Transverse colon (tissue), 4 donors: ENCODE measurements at regions not wholly inside any gene's neighbourhood (a gene's known extent, or its start where the extent isn't known, plus 50 kb on each side); places are given as distances from the start of the nearest gene placed in this dataset.

Experiments used
- POLR2A ChIP-seq: fragments of 450-650 bp; IDR thresholded peaks from one replicate; pipeline ENCODE4 v1.6.1; 2016; ENCODE audit warnings: antibody characterized with exemption, mild to moderate bottlenecking, moderate library complexity
- POLR2AphosphoS5 ChIP-seq, 3 donors: sonication (generic); formaldehyde crosslinking; IDR thresholded peaks; one replicate each; pipeline ENCODE4 v1.6.1; 2016; ENCODE audit warnings: antibody characterized with exemption in 3 of 3
- TF ChIP-seq, protein P1 (sequence below), 5 experiments: fragments of 200-600 bp in 3 of 5; fragments of 450-650 bp in 2 of 5; sonication (generic) in 3 of 5; IDR thresholded peaks; 1 replicate in 2 of 5; 2 replicates in 3 of 5; pipeline ENCODE4 v1.5.1; 2016 to 2017; ENCODE audit warnings: antibody characterized with exemption in 5 of 5, inconsistent platforms in 3 of 5, mild to moderate bottlenecking in 2 of 5, moderate library complexity in 1 of 5

DNA sequence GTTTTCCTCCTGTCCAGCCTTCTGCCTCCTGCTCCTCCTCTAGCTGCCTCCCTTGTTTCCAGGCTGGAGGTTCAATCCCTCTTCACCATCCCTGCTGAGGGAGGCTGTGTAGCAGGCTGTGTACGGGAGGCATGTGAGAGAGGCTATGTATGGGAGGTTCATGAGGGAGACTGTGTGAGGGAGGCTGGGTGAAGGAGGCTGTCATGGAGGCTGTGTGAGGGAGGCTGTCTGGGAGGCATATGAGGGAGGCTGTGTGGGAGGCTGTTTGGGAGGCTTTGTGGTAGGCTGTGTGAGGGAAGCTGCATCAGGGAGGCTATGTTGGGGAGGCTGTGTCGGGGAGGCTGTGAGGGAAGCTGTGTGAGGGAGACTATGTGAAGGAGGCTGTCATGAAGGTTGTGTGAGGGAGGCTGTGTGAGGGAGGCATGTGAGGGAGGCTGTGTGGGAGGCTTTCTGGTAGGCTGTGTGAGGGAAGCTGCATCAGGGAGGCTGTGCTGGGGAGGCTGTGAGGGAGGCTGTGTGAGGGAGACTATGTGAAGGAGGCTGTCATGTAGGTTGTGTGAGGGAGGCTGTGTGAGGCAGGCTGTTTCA is 123.7 kb upstream of the RNF32 start:
- TF ChIP-seq, protein P1, sequence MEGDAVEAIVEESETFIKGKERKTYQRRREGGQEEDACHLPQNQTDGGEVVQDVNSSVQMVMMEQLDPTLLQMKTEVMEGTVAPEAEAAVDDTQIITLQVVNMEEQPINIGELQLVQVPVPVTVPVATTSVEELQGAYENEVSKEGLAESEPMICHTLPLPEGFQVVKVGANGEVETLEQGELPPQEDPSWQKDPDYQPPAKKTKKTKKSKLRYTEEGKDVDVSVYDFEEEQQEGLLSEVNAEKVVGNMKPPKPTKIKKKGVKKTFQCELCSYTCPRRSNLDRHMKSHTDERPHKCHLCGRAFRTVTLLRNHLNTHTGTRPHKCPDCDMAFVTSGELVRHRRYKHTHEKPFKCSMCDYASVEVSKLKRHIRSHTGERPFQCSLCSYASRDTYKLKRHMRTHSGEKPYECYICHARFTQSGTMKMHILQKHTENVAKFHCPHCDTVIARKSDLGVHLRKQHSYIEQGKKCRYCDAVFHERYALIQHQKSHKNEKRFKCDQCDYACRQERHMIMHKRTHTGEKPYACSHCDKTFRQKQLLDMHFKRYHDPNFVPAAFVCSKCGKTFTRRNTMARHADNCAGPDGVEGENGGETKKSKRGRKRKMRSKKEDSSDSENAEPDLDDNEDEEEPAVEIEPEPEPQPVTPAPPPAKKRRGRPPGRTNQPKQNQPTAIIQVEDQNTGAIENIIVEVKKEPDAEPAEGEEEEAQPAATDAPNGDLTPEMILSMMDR (IDR thresholded peaks at IDR 0.05), result no peak
- TF ChIP-seq POLR2AphosphoS5 (IDR thresholded peaks at IDR 0.05) (peak in 1 of 3 donors; percentile 1), POLR2A (peak; percentile 35)
